ENCODE measurements at regions not wholly inside any gene's neighbourhood (a gene's known extent, or its start where the extent isn't known, plus 50 kb on each side); places are given as distances from the start of the nearest gene placed in this dataset.

GRCh38 chr3:153072382-153072781 lies 89.6 kb upstream of the RAP2B start:
- no peak overlapping the region for H3K4me3 ChIP-seq (ENCODE audit: low read depth, low read length)
- no peak for DNase-seq (ENCODE audit: low read depth)
- no peak for TF ChIP-seq CTCF (conservative IDR thresholded peaks at IDR 0.05; ENCODE audit: low read depth, low read length)

GRCh38 chr3:153072856-153073255 lies 89.2 kb upstream of the RAP2B start:
- DNase-seq (ENCODE audit: low read depth) = no peak
- TF ChIP-seq CTCF (conservative IDR thresholded peaks at IDR 0.05; ENCODE audit: low read depth, low read length) = no peak
- no peak overlapping the region for H3K4me3 ChIP-seq (ENCODE audit: low read depth, low read length)

GRCh38 chr3:153073636-153074035 lies 88.4 kb upstream of the RAP2B start:
- H3K4me3 ChIP-seq (ENCODE audit: low read depth, low read length) = no peak overlapping the region
- TF ChIP-seq CTCF (conservative IDR thresholded peaks at IDR 0.05; ENCODE audit: low read depth, low read length) = no peak
- DNase-seq (ENCODE audit: low read depth) = no peak

GRCh38 chr3:153078826-153079225 lies 83.2 kb upstream of the RAP2B start:
- no peak for TF ChIP-seq CTCF (conservative IDR thresholded peaks at IDR 0.05; ENCODE audit: low read depth, low read length)
- DNase-seq (ENCODE audit: low read depth) = no peak
- H3K4me3 ChIP-seq (ENCODE audit: low read depth, low read length) = no peak overlapping the region

GRCh38 chr3:153079386-153079785 lies 82.6 kb upstream of the RAP2B start:
- no peak for TF ChIP-seq CTCF (conservative IDR thresholded peaks at IDR 0.05; ENCODE audit: low read depth, low read length)
- no peak overlapping the region for H3K4me3 ChIP-seq (ENCODE audit: low read depth, low read length)
- no peak for DNase-seq (ENCODE audit: low read depth)

- no peak for DNase-seq (ENCODE audit: low read depth)
- no peak overlapping the region for H3K4me3 ChIP-seq (ENCODE audit: low read depth, low read length)
- TF ChIP-seq CTCF (conservative IDR thresholded peaks at IDR 0.05; ENCODE audit: low read depth, low read length) = no peak
These were observed 81.2 kb upstream of the RAP2B start for GRCh38 chr3:153080778-153081240.

GRCh38 chr3:153084431-153084830 lies 77.6 kb upstream of the RAP2B start:
- DNase-seq (ENCODE audit: low read depth) = no peak
- no peak overlapping the region for H3K4me3 ChIP-seq (ENCODE audit: low read depth, low read length)
- TF ChIP-seq CTCF (conservative IDR thresholded peaks at IDR 0.05; ENCODE audit: low read depth, low read length) = no peak
